OCI-LY3 (cell line): ENCODE measurements at regions not wholly inside any gene's neighbourhood (a gene's known extent, or its start where the extent isn't known, plus 50 kb on each side); places are given as distances from the start of the nearest gene placed in this dataset.

Experiments
- H2AFZ ChIP-seq: fragments of 200-600, 300-600 bp; shearing (Covaris generic); 2 replicates; pipeline ENCODE4 v1.6.0; 2014; ENCODE audit warnings: antibody characterized with exemption, low read depth, low read length
- H3K27ac ChIP-seq: fragments of 200-600, 300-600 bp; sonication (generic); 2 replicates; pipeline ENCODE4 v1.5.1; 2014; ENCODE audit warnings: mild to moderate bottlenecking, low read length, moderate library complexity, mixed read lengths
- H3K27me3 ChIP-seq: fragments of 200-600, 300-600 bp; sonication (generic); 2 replicates; pipeline ENCODE4 v1.6.1; 2014; ENCODE audit warnings: low read depth, low read length, mixed read lengths
- H3K36me3 ChIP-seq: fragments of 200-600, 300-600 bp; sonication (generic); replicated peaks from 2 replicates; pipeline ENCODE3; 2014; ENCODE audit warnings: low read depth, low read length, mixed read lengths
- H3K4me1 ChIP-seq: fragments of 300-600, 200-600 bp; sonication (generic); 2 replicates; pipeline ENCODE4 v1.6.1; 2014; ENCODE audit warnings: low read length, mixed read lengths
- H3K4me2 ChIP-seq: fragments of 200-600, 300-600 bp; sonication (generic); 2 replicates; pipeline ENCODE4 v1.6.1; 2014; ENCODE audit warnings: low read length, mixed read lengths
- H3K4me3 ChIP-seq: fragments of 300-600, 200-600 bp; sonication (generic); 2 replicates; pipeline ENCODE4 v1.5.1; 2014; ENCODE audit warnings: antibody characterized with exemption, mild to moderate bottlenecking, low read length, moderate library complexity
- H3K79me2 ChIP-seq: fragments of 300-600, 200-600 bp; shearing (Covaris generic); 2 replicates; pipeline ENCODE4 v1.6.1; 2014; ENCODE audit warnings: mild to moderate bottlenecking, low read length, mixed read lengths
- H3K9ac ChIP-seq: fragments of 300-600, 200-600 bp; shearing (Covaris generic); 2 replicates; pipeline ENCODE4 v1.6.0; 2014; ENCODE audit warnings: mild to moderate bottlenecking, low read length, moderate library complexity
- H3K9me3 ChIP-seq: fragments of 200-600, 300-600 bp; shearing (Covaris generic); 2 replicates; pipeline ENCODE4 v1.6.1; 2014; ENCODE audit warnings: low read length, mixed read lengths; ENCODE audit not compliant: insufficient read depth
- H4K20me1 ChIP-seq: fragments of 200-600, 300-600 bp; sonication (generic); 2 replicates; pipeline ENCODE4 v1.6.1; 2016; ENCODE audit warnings: low read length, mixed read lengths; ENCODE audit not compliant: insufficient read depth
- CTCF ChIP-seq: fragments of 200-600, 300-600 bp; sonication (generic); IDR thresholded peaks from 2 replicates; pipeline ENCODE4 v1.5.1; 2014; ENCODE audit warnings: antibody characterized with exemption, low read length, low read depth
- EZH2phosphoT487 ChIP-seq: fragments of 200-600 bp; shearing (Covaris generic); IDR thresholded peaks from 2 replicates; pipeline ENCODE4 v1.6.1; 2018; ENCODE audit warnings: antibody characterized with exemption, mixed run types, low read depth

GRCh38 chr4:167397586-167397985 is 163.3 kb upstream of the SPOCK3 start:
- Histone ChIP-seq H3K36me3 (no peaks in the 10 kb centered on the region), H3K27me3 (no peaks in the 10 kb centered on the region), H3K4me3 (no peak overlapping the region), H3K4me2 (no peak overlapping the region), H2AFZ (no peak overlapping the region), H3K79me2 (no peaks in the 10 kb centered on the region), H3K9ac (no peak overlapping the region), H3K4me1 (no peaks in the 10 kb centered on the region), H3K9me3 (no peaks in the 10 kb centered on the region), H3K27ac (no peak overlapping the region), H4K20me1 (no peaks in the 10 kb centered on the region)
- TF ChIP-seq CTCF (no peak), EZH2phosphoT487 (no peak)

- H3K27me3 ChIP-seq = no peaks in the 10 kb centered on the region
- H4K20me1 ChIP-seq = no peaks in the 10 kb centered on the region
- no peak overlapping the region for H3K4me2 ChIP-seq
- no peaks in the 10 kb centered on the region for H3K4me1 ChIP-seq
- no peak overlapping the region for H3K4me3 ChIP-seq
- no peaks in the 10 kb centered on the region for H3K36me3 ChIP-seq
- no peak overlapping the region for H3K9ac ChIP-seq
- TF ChIP-seq CTCF = no peak
- no peak for TF ChIP-seq EZH2phosphoT487
- no peaks in the 10 kb centered on the region for H3K79me2 ChIP-seq
- H3K9me3 ChIP-seq = no peaks in the 10 kb centered on the region
- H2AFZ ChIP-seq = no peak overlapping the region
- H3K27ac ChIP-seq = no peak overlapping the region
These were observed 164.9 kb upstream of the SPOCK3 start for GRCh38 chr4:167399201-167399600.

GRCh38 chr4:167406181-167406580 is 171.9 kb upstream of the SPOCK3 start:
- TF ChIP-seq EZH2phosphoT487 (no peak), CTCF (no peak)
- H3K9me3 ChIP-seq = no peaks in the 10 kb centered on the region
- H3K9ac ChIP-seq = no peak overlapping the region

GRCh38 chr4:167415461-167415860 is 181.2 kb upstream of the SPOCK3 start:
- no peaks in the 10 kb centered on the region for H3K4me1 ChIP-seq
- no peak overlapping the region for H2AFZ ChIP-seq
- no peaks in the 10 kb centered on the region for H3K27me3 ChIP-seq
- no peaks in the 10 kb centered on the region for H3K79me2 ChIP-seq
- H3K27ac ChIP-seq = no peak overlapping the region
- no peak overlapping the region for H3K9ac ChIP-seq
- H3K36me3 ChIP-seq = no peaks in the 10 kb centered on the region
- H3K4me2 ChIP-seq = no peak overlapping the region
- no peak for TF ChIP-seq CTCF
- no peak for TF ChIP-seq EZH2phosphoT487
- no peaks in the 10 kb centered on the region for H3K9me3 ChIP-seq
- no peak overlapping the region for H3K4me3 ChIP-seq
- no peaks in the 10 kb centered on the region for H4K20me1 ChIP-seq

More at GRCh38 chr4:167406181-167406580, 171.9 kb upstream of the SPOCK3 start:
- H3K79me2 ChIP-seq = no peaks in the 10 kb centered on the region
- no peaks in the 10 kb centered on the region for H3K36me3 ChIP-seq
- no peak overlapping the region for H3K27ac ChIP-seq
- no peaks in the 10 kb centered on the region for H4K20me1 ChIP-seq
- H3K27me3 ChIP-seq = no peaks in the 10 kb centered on the region
- no peaks in the 10 kb centered on the region for H3K4me1 ChIP-seq
- no peak overlapping the region for H3K4me3 ChIP-seq
- no peak overlapping the region for H3K4me2 ChIP-seq
- H2AFZ ChIP-seq = no peak overlapping the region
